ENCODE measurements at regions not wholly inside any gene's neighbourhood (a gene's known extent, or its start where the extent isn't known, plus 50 kb on each side); places are given as distances from the start of the nearest gene placed in this dataset.

- in situ Hi-C loops (cut with HindIII; ENCODE audit: low sequenced_read_pairs): no loop called here
- no peak for TF ChIP-seq CTCF (IDR thresholded peaks at IDR 0.05; ENCODE audit: low read depth, low read length)
- peak; percentile 49 for DNase-seq (ENCODE audit: low read depth, low spot score)
Observed at GRCh38 chr2:235283246-235283645, 210.6 kb upstream of the AGAP1 start.

GRCh38 chr2:235286622-235287374, 207.0 kb upstream of the AGAP1 start:
- TF ChIP-seq CTCF (IDR thresholded peaks at IDR 0.05; ENCODE audit: low read depth, low read length): no peak
- no peak overlapping the region for H3K4me3 ChIP-seq (ENCODE audit: low read depth, low read length)
- in situ Hi-C loops (cut with HindIII; ENCODE audit: low sequenced_read_pairs): no loop called here
- DNase-seq (ENCODE audit: low read depth, low spot score): no peak

More at GRCh38 chr2:235283246-235283645, 210.6 kb upstream of the AGAP1 start:
- no peak overlapping the region for H3K4me3 ChIP-seq (ENCODE audit: low read depth, low read length)

- no peak for DNase-seq (ENCODE audit: low read depth, low spot score)
- no peak overlapping the region for H3K4me3 ChIP-seq (ENCODE audit: low read depth, low read length)
- in situ Hi-C loops (cut with HindIII; ENCODE audit: low sequenced_read_pairs): no loop called here
- no peak for TF ChIP-seq CTCF (IDR thresholded peaks at IDR 0.05; ENCODE audit: low read depth, low read length)
Observed at GRCh38 chr2:235287375-235287733, 206.5 kb upstream of the AGAP1 start.

- in situ Hi-C loops (cut with HindIII; ENCODE audit: low sequenced_read_pairs): no loop called here
- no peak for TF ChIP-seq CTCF (IDR thresholded peaks at IDR 0.05; ENCODE audit: low read depth, low read length)
- H3K4me3 ChIP-seq (ENCODE audit: low read depth, low read length): no peak overlapping the region
- no peak for DNase-seq (ENCODE audit: low read depth, low spot score)
Observed at GRCh38 chr2:235291461-235291860, 202.4 kb upstream of the AGAP1 start.

- no peak for DNase-seq (ENCODE audit: low read depth, low spot score)
- no peak overlapping the region for H3K4me3 ChIP-seq (ENCODE audit: low read depth, low read length)
- no peak for TF ChIP-seq CTCF (IDR thresholded peaks at IDR 0.05; ENCODE audit: low read depth, low read length)
- in situ Hi-C loops (cut with HindIII; ENCODE audit: low sequenced_read_pairs): no loop called here
Observed at GRCh38 chr2:235293061-235293460, 200.8 kb upstream of the AGAP1 start.

- in situ Hi-C loops (cut with HindIII; ENCODE audit: low sequenced_read_pairs): no loop called here
Observed at GRCh38 chr2:235295831-235296230, 198.0 kb upstream of the AGAP1 start.

More at GRCh38 chr2:235295831-235296230, 198.0 kb upstream of the AGAP1 start:
- no peak overlapping the region for H3K4me3 ChIP-seq (ENCODE audit: low read depth, low read length)
- DNase-seq (ENCODE audit: low read depth, low spot score): no peak
- TF ChIP-seq CTCF (IDR thresholded peaks at IDR 0.05; ENCODE audit: low read depth, low read length): no peak
